Thyroid gland (tissue), 4 donors: ENCODE measurements at regions not wholly inside any gene's neighbourhood (a gene's known extent, or its start where the extent isn't known, plus 50 kb on each side); places are given as distances from the start of the nearest gene placed in this dataset.

ENCODE experiments used
- CTCF ChIP-seq, 6 experiments: fragments of 200-600 bp in 3 of 6; fragments of 450-650 bp in 3 of 6; sonication (generic) in 3 of 6; IDR thresholded peaks; one replicate each; pipeline ENCODE4 v1.5.1; 2016 to 2019; ENCODE audit warnings: antibody characterized with exemption in 6 of 6, mild to moderate bottlenecking in 2 of 6, inconsistent platforms in 1 of 6, moderate library complexity in 1 of 6
- POLR2A ChIP-seq, 2 donors: fragments of 450-650 bp; IDR thresholded peaks; one replicate each; pipeline ENCODE4 v1.6.1; 2017; ENCODE audit warnings: antibody characterized with exemption in 2 of 2, mild to moderate bottlenecking in 2 of 2, moderate library complexity in 1 of 2

DNA sequence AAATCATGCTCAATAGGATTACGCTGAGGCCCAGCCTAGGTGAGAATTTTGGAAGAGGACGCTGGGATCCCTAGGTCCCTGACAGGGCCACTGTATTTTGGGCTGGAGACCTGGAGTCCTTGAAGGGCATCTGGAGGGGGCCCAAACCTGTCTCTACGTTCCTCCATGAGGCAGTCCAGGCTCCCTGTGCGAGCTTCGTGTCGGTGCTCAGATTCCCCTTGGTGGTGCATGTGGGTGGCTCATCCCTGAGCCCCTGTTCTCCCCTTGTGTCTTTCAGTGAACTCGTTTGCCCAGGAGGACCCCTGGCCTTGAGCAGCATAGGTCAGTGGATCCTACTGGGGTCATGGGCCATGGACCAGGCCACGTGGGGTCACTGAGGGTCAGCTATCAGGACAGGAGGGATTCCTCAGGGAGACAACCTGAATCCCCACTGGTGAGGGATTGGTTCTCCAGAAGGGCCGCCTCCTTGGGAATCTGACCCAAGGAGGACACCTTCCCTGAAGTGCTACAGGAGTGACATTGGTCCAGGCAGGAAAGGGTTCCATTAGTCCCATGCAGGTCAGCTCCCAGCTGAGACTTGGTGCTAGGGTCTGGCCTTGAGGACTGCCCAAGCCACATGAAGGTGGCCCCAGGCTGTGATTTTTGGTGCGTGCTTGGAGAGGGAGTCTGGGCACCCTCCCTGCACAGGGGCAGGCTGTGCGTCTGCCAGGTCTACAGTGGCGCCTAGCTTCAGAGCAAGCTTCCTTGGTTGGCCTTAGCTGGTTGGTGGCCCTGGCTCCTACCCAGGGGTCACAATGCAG lies 229.8 kb downstream of the SNRPN start:
- no peak for TF ChIP-seq POLR2A (IDR thresholded peaks at IDR 0.05)
- TF ChIP-seq CTCF (IDR thresholded peaks at IDR 0.05), result no peak
